ENCODE measurements at regions not wholly inside any gene's neighbourhood (a gene's known extent, or its start where the extent isn't known, plus 50 kb on each side); places are given as distances from the start of the nearest gene placed in this dataset.

- TF ChIP-seq CTCF (conservative IDR thresholded peaks at IDR 0.05; ENCODE audit: control insufficient read depth, insufficient read depth, low read depth, low read length) = no peak
- no peak overlapping the region for H3K4me3 ChIP-seq (ENCODE audit: control insufficient read depth, low read depth, low read length)
- DNase-seq (ENCODE audit: low read depth) = no peak
These were observed 51.0 kb downstream of the CCDC54 start for GRCh38 chr3:107428051-107428858.

- TF ChIP-seq CTCF (conservative IDR thresholded peaks at IDR 0.05; ENCODE audit: control insufficient read depth, insufficient read depth, low read depth, low read length) = peak; percentile 88
- DNase-seq (ENCODE audit: low read depth) = peak; percentile 88
- peak overlapping the region; percentile 54 for H3K4me3 ChIP-seq (ENCODE audit: control insufficient read depth, low read depth, low read length)
These were observed 52.3 kb downstream of the CCDC54 start for GRCh38 chr3:107429320-107430181.

- peak overlapping the region; percentile 54 for H3K4me3 ChIP-seq (ENCODE audit: control insufficient read depth, low read depth, low read length)
- TF ChIP-seq CTCF (conservative IDR thresholded peaks at IDR 0.05; ENCODE audit: control insufficient read depth, insufficient read depth, low read depth, low read length) = no peak
- DNase-seq (ENCODE audit: low read depth) = peak; percentile 51
These were observed 53.2 kb downstream of the CCDC54 start for GRCh38 chr3:107430214-107430995.

GRCh38 chr3:107430996-107431245 lies 53.7 kb downstream of the CCDC54 start:
- H3K4me3 ChIP-seq (ENCODE audit: control insufficient read depth, low read depth, low read length) = peak overlapping the region; percentile 54
- peak; percentile 17 for DNase-seq (ENCODE audit: low read depth)
- TF ChIP-seq CTCF (conservative IDR thresholded peaks at IDR 0.05; ENCODE audit: control insufficient read depth, insufficient read depth, low read depth, low read length) = no peak

- peak overlapping the region; percentile 74 for H3K4me3 ChIP-seq (ENCODE audit: control insufficient read depth, low read depth, low read length)
- TF ChIP-seq CTCF (conservative IDR thresholded peaks at IDR 0.05; ENCODE audit: control insufficient read depth, insufficient read depth, low read depth, low read length) = no peak
- DNase-seq (ENCODE audit: low read depth) = peak; percentile 59
These were observed 54.2 kb downstream of the CCDC54 start for GRCh38 chr3:107431246-107432012.

- TF ChIP-seq CTCF (conservative IDR thresholded peaks at IDR 0.05; ENCODE audit: control insufficient read depth, insufficient read depth, low read depth, low read length) = no peak
- H3K4me3 ChIP-seq (ENCODE audit: control insufficient read depth, low read depth, low read length) = peak overlapping the region; percentile 74
- DNase-seq (ENCODE audit: low read depth) = peak; percentile 37
These were observed 54.8 kb downstream of the CCDC54 start for GRCh38 chr3:107432013-107432515.
